HG03039 (cell line): ENCODE measurements at regions not wholly inside any gene's neighbourhood (a gene's known extent, or its start where the extent isn't known, plus 50 kb on each side); places are given as distances from the start of the nearest gene placed in this dataset.
A peak's percentile ranks its signal among the peaks of the same experiment; 100 is the strongest.
"Not testable (repeated sequence)": the region's sequence is repeated elsewhere in the genome, so short reads cannot be mapped to it uniquely, and the experiment has no call there.

Experiments used
- ATAC-seq: cut with Tn5 transposase; IDR thresholded peaks from one replicate; pipeline ENCODE4 v1.9.1; 2021; ENCODE audit warnings: mild to moderate bottlenecking, moderate library complexity; ENCODE audit not compliant: unreplicated experiment

DNA sequence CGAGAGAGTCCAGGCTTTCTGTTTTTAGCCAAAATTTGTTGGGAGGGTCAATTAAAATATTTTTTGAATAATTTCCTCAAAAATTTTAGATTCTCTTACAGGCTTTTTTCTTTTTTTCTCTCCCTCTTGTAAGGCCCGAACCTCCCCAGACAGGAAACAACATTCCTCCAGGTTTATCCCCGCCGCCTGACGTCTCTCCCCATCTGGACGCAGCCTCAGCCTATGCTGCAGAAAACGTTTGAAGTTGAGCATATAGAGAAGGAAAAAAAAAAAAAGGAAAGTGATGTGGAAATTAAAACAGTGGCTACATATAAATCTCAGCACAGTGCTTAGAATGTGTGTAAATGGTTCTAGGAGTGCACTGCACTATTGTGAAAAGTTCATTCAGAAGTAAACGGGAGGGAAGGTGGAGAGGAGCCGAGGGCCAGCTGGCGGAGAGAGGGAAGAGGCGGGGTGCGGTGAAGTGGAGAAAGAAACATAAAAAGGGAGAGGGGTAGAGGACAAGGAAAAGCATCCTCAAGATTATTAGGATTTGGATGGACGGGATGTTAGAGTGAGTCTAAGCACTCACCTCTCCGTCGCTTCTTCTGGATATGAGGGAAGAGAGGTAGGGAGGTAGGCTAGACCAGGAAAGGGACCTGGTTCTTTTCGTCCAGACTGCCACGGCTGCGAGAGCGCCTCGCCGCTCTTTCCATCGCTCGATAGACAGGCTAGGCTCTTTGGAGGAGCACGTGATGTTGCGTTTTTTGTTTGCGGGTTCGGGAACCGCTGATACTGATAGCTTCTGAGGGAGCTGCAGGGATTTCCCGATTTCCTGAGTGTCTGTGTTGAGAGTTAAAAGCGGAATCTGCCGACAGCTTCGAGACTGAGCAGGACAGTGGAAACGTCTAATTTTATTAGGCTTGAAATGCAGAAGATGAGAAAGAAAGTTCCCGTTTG, 98.7 kb downstream of the TRIM27 start:
- no peak for ATAC-seq

DNA sequence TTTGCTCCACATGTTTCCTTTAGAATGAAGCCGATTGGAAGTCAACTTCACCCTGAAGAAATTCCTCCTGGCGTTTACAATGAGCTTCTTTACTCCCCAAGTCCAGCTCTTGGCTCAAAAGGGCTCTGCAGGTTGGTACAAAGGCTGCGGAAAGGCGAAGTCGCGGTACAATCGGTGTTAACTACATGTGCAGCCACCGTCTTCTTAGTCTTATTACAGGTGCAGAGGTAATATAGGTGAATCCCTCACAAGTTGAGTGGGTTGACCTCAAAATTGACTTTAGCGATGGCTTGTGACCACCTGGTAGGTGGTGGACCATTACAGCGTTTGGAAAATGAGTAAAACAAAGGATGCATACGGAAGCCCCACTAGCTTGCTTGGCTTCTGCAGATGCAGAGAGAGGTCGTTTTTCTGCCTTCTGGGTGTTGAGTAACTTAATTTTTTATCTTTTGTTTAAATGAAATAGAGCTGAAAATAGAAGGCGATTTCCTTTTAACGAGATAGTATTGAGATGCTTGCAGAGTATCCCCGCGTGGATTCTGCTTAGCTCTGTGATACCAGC, 98.0 kb downstream of the TRIM27 start:
- ATAC-seq: no peak

DNA sequence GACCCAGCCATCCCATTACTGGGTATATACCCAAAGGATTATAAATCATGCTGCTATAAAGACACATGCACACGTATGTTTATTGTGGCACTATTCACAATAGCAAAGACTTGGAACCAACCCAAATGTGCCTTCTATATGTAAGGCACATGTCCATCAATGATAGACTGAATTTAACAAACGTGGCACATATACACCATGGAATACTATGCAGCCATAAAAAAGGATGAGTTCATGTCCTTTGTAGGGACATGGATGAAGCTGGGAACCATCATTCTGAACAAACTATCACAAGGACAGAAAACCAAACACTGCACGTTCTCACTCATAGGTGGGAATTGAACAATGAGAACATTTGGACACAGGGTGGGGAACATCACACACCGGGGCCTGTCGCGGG, 92.1 kb downstream of the TRIM27 start:
- not testable (repeated sequence) for ATAC-seq

DNA sequence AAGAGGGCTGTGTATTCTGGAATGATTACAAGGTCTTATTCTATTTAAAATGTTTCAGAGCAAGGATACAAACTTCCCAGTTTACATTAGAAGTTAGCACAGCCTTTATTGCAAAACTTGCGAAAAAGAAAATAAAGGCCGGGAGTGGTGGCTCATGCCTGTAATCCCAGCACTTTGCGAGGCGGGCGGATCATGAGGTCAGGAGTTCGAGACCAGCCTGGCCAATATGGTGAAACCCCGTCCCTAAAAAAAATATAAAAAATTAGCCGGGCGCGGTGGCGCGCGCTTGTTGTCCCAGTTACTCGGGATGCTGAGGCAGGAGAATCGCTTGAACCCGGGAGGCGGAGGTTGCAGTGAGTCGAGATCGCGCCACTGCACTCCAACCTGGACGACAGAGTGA, 87.1 kb downstream of the TRIM27 start:
- ATAC-seq: not testable (repeated sequence)

DNA sequence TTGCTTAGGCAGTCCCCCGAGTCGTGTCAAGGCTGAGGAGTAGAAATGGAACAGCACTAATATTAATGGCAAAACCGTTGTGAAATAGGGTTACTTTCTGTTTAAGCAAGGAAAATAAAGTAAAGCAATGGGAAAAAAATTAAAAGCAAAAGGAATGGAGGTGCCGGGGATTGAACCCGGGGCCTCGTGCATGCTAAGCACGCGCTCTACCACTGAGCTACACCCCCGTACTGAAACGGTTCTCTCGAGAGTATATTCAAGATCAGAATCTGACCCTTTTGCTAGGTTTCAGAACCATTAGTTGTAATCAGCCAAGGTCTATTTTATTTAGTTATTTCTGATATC, 85.5 kb downstream of the TRIM27 start:
- peak; percentile 43 for ATAC-seq

DNA sequence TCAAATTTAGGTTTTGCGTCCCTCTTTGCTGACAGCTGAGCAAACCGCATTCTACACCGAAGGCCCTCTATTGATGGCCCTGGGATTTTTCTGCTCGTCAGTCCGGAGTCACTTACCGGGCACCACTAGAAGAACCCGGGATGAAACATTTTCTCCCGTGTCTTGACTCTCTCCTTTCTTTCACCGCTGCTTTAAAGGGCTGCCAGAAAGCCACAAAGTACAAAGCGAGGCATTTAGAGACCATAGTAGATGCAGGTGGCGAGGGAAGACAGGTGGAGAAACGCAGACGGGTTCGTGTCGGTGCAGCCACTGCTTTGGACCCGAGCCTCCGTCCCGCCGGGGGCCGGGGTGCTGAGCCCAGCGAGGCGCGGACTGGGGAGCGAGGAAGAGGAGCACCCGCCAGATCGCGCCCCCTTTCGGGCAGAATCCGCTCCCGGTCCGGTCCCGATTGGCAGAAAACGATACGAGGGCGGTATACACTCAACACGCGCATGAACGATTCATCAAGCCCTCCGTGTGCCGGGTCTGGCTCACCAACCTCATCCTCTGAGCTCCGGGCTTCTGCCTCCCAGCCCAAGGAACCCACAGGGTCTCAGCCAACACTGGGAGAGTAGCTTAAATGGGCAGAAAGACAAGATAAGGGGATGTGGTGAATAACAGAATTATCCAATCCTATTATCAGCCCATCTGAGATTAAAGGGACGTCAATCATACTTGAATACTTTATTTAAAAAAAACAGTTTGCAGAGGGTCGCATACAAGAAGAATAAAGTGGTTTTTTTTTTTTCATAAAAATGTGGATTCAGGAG, 84.9 kb downstream of the TRIM27 start:
- peak; percentile 54 for ATAC-seq

DNA sequence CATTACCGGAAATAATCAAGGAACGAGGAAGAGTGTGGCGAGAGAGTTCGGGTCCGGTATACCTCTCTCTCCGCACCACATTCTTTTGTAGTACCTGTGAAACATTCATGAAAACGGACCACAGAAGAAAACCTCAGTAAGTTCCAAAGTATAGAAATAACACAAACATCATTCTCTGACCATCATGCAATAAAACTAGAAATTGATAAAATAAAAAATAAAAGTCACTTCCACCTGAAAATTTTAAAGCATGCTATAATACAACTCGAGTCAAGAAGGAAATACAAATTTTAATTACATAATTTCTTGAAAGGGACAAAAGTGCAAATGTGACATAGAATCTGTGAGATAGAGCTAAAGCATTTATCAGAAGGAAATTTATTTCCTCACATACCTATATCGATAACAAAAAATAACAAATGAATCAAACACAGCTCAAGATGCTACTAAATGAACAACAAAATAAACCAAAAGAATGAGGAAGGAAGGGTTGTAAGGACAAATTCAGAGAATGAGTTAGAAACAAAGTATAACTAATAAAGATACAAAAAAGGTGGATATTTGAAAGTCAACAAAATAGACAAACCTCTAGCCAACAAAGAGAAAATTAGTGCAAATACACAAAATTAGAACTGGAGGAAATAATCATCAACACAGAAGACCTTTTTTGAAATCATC, 84.2 kb downstream of the TRIM27 start:
- ATAC-seq: no peak

DNA sequence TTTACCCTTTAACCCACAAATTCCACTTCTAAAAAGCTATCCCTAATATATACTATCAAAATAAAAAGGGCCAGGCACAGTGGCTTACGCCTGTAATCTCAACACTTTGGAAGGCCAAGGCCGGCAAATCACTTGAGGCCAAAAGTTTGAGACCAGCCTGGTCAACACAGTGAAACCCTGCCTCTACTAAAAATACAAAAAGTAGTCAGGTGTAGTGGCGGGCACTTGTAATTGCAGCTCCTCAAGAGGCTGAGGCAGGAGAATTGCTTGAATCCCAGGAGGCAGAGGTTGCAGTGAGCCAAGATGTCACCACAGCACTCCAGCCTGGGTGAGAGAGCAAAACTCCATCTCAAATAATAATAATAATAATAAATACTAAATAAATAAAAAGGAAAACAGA, 82.5 kb downstream of the TRIM27 start:
- ATAC-seq: no peak

DNA sequence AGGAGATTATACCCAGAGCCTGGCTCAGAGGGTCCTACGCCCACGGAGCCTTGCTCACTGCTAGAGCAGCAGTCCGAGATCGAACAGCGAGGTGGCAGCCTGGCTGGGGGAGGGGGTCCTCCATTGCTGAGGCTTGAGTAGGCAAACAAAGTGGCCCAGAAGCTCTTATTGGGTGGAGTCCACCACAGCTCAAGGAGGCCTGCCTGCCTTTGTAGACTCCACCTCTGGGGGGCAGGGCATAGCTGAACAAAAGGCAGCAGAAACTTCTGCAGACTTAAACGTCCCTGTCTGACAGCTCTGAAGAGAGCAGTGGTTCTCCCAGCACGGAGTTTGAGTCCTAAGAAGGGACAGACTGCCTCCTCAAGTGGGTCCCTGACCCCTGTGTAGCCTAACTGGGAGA, 75.0 kb downstream of the TRIM27 start:
- not testable (repeated sequence) for ATAC-seq
